Loucy (cell line): ENCODE measurements at regions not wholly inside any gene's neighbourhood (a gene's known extent, or its start where the extent isn't known, plus 50 kb on each side); places are given as distances from the start of the nearest gene placed in this dataset.

ENCODE experiments used
- H2AFZ ChIP-seq: fragments of 200-600 bp; sonication (generic); 2 replicates; pipeline ENCODE4 v1.6.0; 2016; ENCODE audit warnings: antibody characterized with exemption, mild to moderate bottlenecking, low read length, moderate library complexity
- H3F3A ChIP-seq: fragments of 200-600 bp; 2 replicates; pipeline ENCODE4 v1.6.0; 2016; ENCODE audit warnings: antibody characterized with exemption, low read depth, mild to moderate bottlenecking
- H3K27me3 ChIP-seq: fragments of 200-600 bp; sonication (generic); 2 replicates; pipeline ENCODE4 v1.6.1; 2014; ENCODE audit warnings: low read length, mild to moderate bottlenecking; ENCODE audit not compliant: insufficient read depth, poor library complexity, severe bottlenecking
- H3K36me3 ChIP-seq: fragments of 200-600 bp; sonication (generic); 2 replicates; pipeline ENCODE4 v1.6.1; 2016; ENCODE audit warnings: low read length; ENCODE audit not compliant: insufficient read depth
- H3K4me1 ChIP-seq: fragments of 200-600 bp; sonication (generic); 2 replicates; pipeline ENCODE4 v1.5.1; 2014; ENCODE audit warnings: low read length, mild to moderate bottlenecking; ENCODE audit not compliant: insufficient read depth, poor library complexity, severe bottlenecking
- H3K4me2 ChIP-seq: fragments of 200-600 bp; sonication (generic); 2 replicates; pipeline ENCODE4 v1.6.0; 2014; ENCODE audit warnings: antibody characterized with exemption, low read length, low read depth, mild to moderate bottlenecking; ENCODE audit not compliant: poor library complexity, severe bottlenecking
- H3K4me3 ChIP-seq: fragments of 200-600 bp; sonication (generic); 2 replicates; pipeline ENCODE4 v1.5.1; 2014; ENCODE audit warnings: low read length, mild to moderate bottlenecking, mixed read lengths; ENCODE audit not compliant: poor library complexity, severe bottlenecking
- H3K79me2 ChIP-seq: fragments of 200-600 bp; sonication (generic); 2 replicates; pipeline ENCODE4 v1.6.1; 2014; ENCODE audit warnings: low read length; ENCODE audit not compliant: insufficient read depth
- H3K9ac ChIP-seq: fragments of 200-600 bp; sonication (generic); 2 replicates; pipeline ENCODE4 v1.6.0; 2014; ENCODE audit warnings: mild to moderate bottlenecking, low read depth, low read length, moderate library complexity; ENCODE audit not compliant: poor library complexity, severe bottlenecking
- H3K9me2 ChIP-seq: fragments of 200-600 bp; sonication (generic); replicated peaks from 2 replicates; pipeline ENCODE4 v1.6.1; 2016; ENCODE audit warnings: low read depth, low read length, mixed read lengths
- H3K9me3 ChIP-seq: fragments of 200-600 bp; sonication (generic); 2 replicates; pipeline ENCODE4 v1.6.1; 2014; ENCODE audit warnings: mild to moderate bottlenecking, antibody characterized with exemption, low read length, low read depth; ENCODE audit not compliant: insufficient read depth
- H4K20me1 ChIP-seq: fragments of 200-600 bp; sonication (generic); 2 replicates; pipeline ENCODE4 v1.6.0; 2014; ENCODE audit warnings: antibody characterized with exemption, low read length, mild to moderate bottlenecking; ENCODE audit not compliant: insufficient read depth, poor library complexity, severe bottlenecking
- EZH2phosphoT487 ChIP-seq: fragments of 200-600 bp; IDR thresholded peaks from 2 replicates; pipeline ENCODE4 v1.6.1; 2018; ENCODE audit warnings: antibody characterized with exemption, mild to moderate bottlenecking, moderate library complexity, borderline replicate concordance
- TF ChIP-seq, protein P1 (sequence below): fragments of 200-600 bp; sonication (generic); conservative IDR thresholded peaks from 2 replicates; pipeline ENCODE4 v1.5.1; 2014; ENCODE audit warnings: mild to moderate bottlenecking, antibody characterized with exemption, low read length

GRCh38 chr1:188166654-188167053 is 1337.9 kb downstream of the PLA2G4A start:
- Histone ChIP-seq H3K9me2 (no peaks in the 10 kb centered on the region), H3K4me1 (no peaks in the 10 kb centered on the region), H3F3A (no peaks in the 10 kb centered on the region), H3K36me3 (no peaks in the 10 kb centered on the region), H3K27me3 (no peaks in the 10 kb centered on the region), H3K4me3 (no peak overlapping the region), H3K79me2 (no peaks in the 10 kb centered on the region), H3K9me3 (no peaks in the 10 kb centered on the region), H2AFZ (no peak overlapping the region), H3K9ac (no peak overlapping the region), H3K4me2 (no peak overlapping the region), H4K20me1 (no peaks in the 10 kb centered on the region)
- TF ChIP-seq, protein P1, sequence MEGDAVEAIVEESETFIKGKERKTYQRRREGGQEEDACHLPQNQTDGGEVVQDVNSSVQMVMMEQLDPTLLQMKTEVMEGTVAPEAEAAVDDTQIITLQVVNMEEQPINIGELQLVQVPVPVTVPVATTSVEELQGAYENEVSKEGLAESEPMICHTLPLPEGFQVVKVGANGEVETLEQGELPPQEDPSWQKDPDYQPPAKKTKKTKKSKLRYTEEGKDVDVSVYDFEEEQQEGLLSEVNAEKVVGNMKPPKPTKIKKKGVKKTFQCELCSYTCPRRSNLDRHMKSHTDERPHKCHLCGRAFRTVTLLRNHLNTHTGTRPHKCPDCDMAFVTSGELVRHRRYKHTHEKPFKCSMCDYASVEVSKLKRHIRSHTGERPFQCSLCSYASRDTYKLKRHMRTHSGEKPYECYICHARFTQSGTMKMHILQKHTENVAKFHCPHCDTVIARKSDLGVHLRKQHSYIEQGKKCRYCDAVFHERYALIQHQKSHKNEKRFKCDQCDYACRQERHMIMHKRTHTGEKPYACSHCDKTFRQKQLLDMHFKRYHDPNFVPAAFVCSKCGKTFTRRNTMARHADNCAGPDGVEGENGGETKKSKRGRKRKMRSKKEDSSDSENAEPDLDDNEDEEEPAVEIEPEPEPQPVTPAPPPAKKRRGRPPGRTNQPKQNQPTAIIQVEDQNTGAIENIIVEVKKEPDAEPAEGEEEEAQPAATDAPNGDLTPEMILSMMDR, result no peak
- TF ChIP-seq EZH2phosphoT487, result no peak

DNA sequence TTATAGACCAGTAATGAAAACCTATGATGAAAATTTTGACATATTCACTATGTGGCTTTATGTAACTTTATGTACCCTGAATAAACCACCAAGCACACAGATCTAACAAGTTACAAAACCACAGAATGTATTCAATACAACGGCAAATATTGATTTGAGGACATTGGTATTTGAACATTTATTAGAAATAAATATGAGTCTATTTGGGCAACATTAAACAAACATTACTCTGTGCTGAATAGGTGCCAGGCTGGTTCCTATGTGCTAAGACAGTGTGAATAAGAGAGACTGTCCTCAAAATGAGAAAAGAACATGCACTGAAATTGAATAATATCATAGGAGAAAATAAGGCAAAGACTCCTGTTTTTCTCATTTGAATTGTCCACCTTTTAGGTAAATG is 1341.2 kb downstream of the PLA2G4A start:
- Histone ChIP-seq H3K4me2 (no peak overlapping the region), H4K20me1 (no peaks in the 10 kb centered on the region), H3K4me1 (no peaks in the 10 kb centered on the region), H3K4me3 (no peak overlapping the region), H3K27me3 (no peaks in the 10 kb centered on the region), H3K9ac (no peak overlapping the region), H3K9me2 (no peaks in the 10 kb centered on the region), H3K9me3 (no peaks in the 10 kb centered on the region), H2AFZ (no peak overlapping the region), H3F3A (no peaks in the 10 kb centered on the region), H3K79me2 (no peaks in the 10 kb centered on the region), H3K36me3 (no peaks in the 10 kb centered on the region)
- no peak for TF ChIP-seq EZH2phosphoT487
- TF ChIP-seq, protein P1, result no peak

DNA sequence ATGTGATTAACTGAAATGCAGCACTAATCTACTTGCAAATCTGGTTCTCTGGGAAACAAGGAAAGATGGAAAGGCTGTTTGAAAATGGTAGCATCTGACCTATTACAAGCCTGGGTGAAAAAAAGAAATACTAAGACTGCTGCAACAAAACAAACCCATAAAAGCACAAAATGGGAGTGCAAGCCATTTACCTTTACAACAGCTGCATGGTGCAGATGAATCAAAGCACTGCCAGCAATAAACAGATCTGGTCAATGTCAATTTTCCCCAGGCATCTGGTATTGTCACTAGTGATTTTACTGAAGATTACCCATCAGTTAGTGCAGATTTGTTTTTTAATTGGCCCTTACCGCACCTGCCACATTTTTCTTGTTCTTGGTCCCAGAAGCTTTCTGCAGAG is 1341.7 kb downstream of the PLA2G4A start:
- Histone ChIP-seq H3K4me3 (no peak overlapping the region), H3K27me3 (no peaks in the 10 kb centered on the region), H3F3A (no peaks in the 10 kb centered on the region), H3K36me3 (no peaks in the 10 kb centered on the region), H3K4me1 (no peaks in the 10 kb centered on the region), H2AFZ (no peak overlapping the region), H4K20me1 (no peaks in the 10 kb centered on the region), H3K79me2 (no peaks in the 10 kb centered on the region), H3K9me3 (no peaks in the 10 kb centered on the region), H3K9ac (no peak overlapping the region), H3K4me2 (no peak overlapping the region), H3K9me2 (no peaks in the 10 kb centered on the region)
- TF ChIP-seq EZH2phosphoT487, result no peak
- TF ChIP-seq, protein P1, result no peak
